Stimulated activated naive CD8-positive, alpha-beta T cell treated with anti-CD3 and anti-CD28 coated beads, Interleukin-15, Interleukin-2, amounts not matched to agents 100 ng/mL and 50 ng/mL, for 24 hours (primary cell): ENCODE measurements at regions not wholly inside any gene's neighbourhood (a gene's known extent, or its start where the extent isn't known, plus 50 kb on each side); places are given as distances from the start of the nearest gene placed in this dataset.
"Not testable (repeated sequence)": the region's sequence is repeated elsewhere in the genome, so short reads cannot be mapped to it uniquely, and the experiment has no call there.

Experiments
- H3K27ac Mint-ChIP-seq: one replicate; pipeline ENCODE4 v1.8.0; 2021; ENCODE audit warnings: mild to moderate bottlenecking, mixed read lengths
- H3K27me3 Mint-ChIP-seq: one replicate; pipeline ENCODE4 v1.8.0; 2021; ENCODE audit warnings: mixed read lengths
- H3K36me3 Mint-ChIP-seq: one replicate; pipeline ENCODE4 v1.8.0; 2021; ENCODE audit warnings: low read depth, mixed read lengths
- H3K4me1 Mint-ChIP-seq: one replicate; pipeline ENCODE4 v1.8.0; 2021; ENCODE audit warnings: low read depth, mixed read lengths
- H3K4me3 Mint-ChIP-seq: one replicate; pipeline ENCODE4 v1.8.0; 2021; ENCODE audit warnings: mild to moderate bottlenecking, mixed read lengths
- H3K9me3 Mint-ChIP-seq: one replicate; pipeline ENCODE4 v1.8.0; 2021; ENCODE audit warnings: mixed read lengths

- H3K9me3 Mint-ChIP-seq, H3K4me1 Mint-ChIP-seq, H3K4me3 Mint-ChIP-seq, H3K27ac Mint-ChIP-seq, H3K36me3 Mint-ChIP-seq: not testable (repeated sequence)
- peaks cover 12% of the 10 kb centered on the region for H3K27me3 Mint-ChIP-seq
These were observed 75.1 kb downstream of the KBTBD2 start for GRCh38 chr7:32816409-32816948.

GRCh38 chr7:32814779-32815178, 76.8 kb downstream of the KBTBD2 start:
- not testable (repeated sequence) for H3K4me3 Mint-ChIP-seq, H3K27ac Mint-ChIP-seq, H3K27me3 Mint-ChIP-seq, H3K9me3 Mint-ChIP-seq, H3K36me3 Mint-ChIP-seq, H3K4me1 Mint-ChIP-seq

- Mint-ChIP-seq H3K4me1 (no peaks in the 10 kb centered on the region), H3K36me3 (no peaks in the 10 kb centered on the region), H3K9me3 (no peaks in the 10 kb centered on the region), H3K4me3 (no peak overlapping the region), H3K27ac (no peak overlapping the region), H3K27me3 (peaks cover 3% of the 10 kb centered on the region)
These were observed 81.7 kb downstream of the KBTBD2 start for GRCh38 chr7:32809871-32810270.

GRCh38 chr7:32809347-32809746, 82.2 kb downstream of the KBTBD2 start:
- no peaks in the 10 kb centered on the region for H3K4me1 Mint-ChIP-seq
- no peaks in the 10 kb centered on the region for H3K36me3 Mint-ChIP-seq
- peaks cover under 1% of the 10 kb centered on the region for H3K27me3 Mint-ChIP-seq
- no peak overlapping the region for H3K4me3 Mint-ChIP-seq
- H3K9me3 Mint-ChIP-seq: no peaks in the 10 kb centered on the region
- no peak overlapping the region for H3K27ac Mint-ChIP-seq

GRCh38 chr7:32803406-32804141, 88.0 kb downstream of the KBTBD2 start:
- Mint-ChIP-seq H3K9me3 (peaks cover 8% of the 10 kb centered on the region), H3K36me3 (peaks cover 6% of the 10 kb centered on the region), H3K27ac (no peak overlapping the region), H3K4me1 (no peaks in the 10 kb centered on the region), H3K27me3 (peaks cover 3% of the 10 kb centered on the region), H3K4me3 (no peak overlapping the region)

- Mint-ChIP-seq H3K27me3 (peaks cover 7% of the 10 kb centered on the region), H3K27ac (no peak overlapping the region), H3K36me3 (peaks cover 6% of the 10 kb centered on the region), H3K4me3 (no peak overlapping the region), H3K4me1 (no peaks in the 10 kb centered on the region), H3K9me3 (peaks cover 8% of the 10 kb centered on the region)
These were observed 89.2 kb downstream of the KBTBD2 start for GRCh38 chr7:32802305-32802910.

- not testable (repeated sequence) for H3K27ac Mint-ChIP-seq, H3K4me3 Mint-ChIP-seq, H3K9me3 Mint-ChIP-seq, H3K36me3 Mint-ChIP-seq, H3K27me3 Mint-ChIP-seq, H3K4me1 Mint-ChIP-seq
These were observed 98.5 kb downstream of the KBTBD2 start for GRCh38 chr7:32793053-32793452.

GRCh38 chr7:32790766-32791430, 100.7 kb downstream of the KBTBD2 start:
- not testable (repeated sequence) for H3K4me3 Mint-ChIP-seq, H3K9me3 Mint-ChIP-seq, H3K4me1 Mint-ChIP-seq, H3K27ac Mint-ChIP-seq, H3K36me3 Mint-ChIP-seq, H3K27me3 Mint-ChIP-seq

GRCh38 chr7:32789266-32789665, 102.3 kb downstream of the KBTBD2 start:
- not testable (repeated sequence) for H3K4me3 Mint-ChIP-seq, H3K27me3 Mint-ChIP-seq, H3K4me1 Mint-ChIP-seq, H3K36me3 Mint-ChIP-seq, H3K27ac Mint-ChIP-seq, H3K9me3 Mint-ChIP-seq

- not testable (repeated sequence) for H3K4me3 Mint-ChIP-seq, H3K9me3 Mint-ChIP-seq, H3K27me3 Mint-ChIP-seq, H3K27ac Mint-ChIP-seq, H3K36me3 Mint-ChIP-seq, H3K4me1 Mint-ChIP-seq
These were observed 103.4 kb downstream of the KBTBD2 start for GRCh38 chr7:32788174-32788573.

GRCh38 chr7:32785365-32785944, 106.1 kb downstream of the KBTBD2 start:
- not testable (repeated sequence) for H3K27ac Mint-ChIP-seq, H3K4me3 Mint-ChIP-seq, H3K9me3 Mint-ChIP-seq, H3K36me3 Mint-ChIP-seq, H3K4me1 Mint-ChIP-seq, H3K27me3 Mint-ChIP-seq

GRCh38 chr7:32779895-32780294, 111.7 kb downstream of the KBTBD2 start:
- not testable (repeated sequence) for H3K27ac Mint-ChIP-seq, H3K36me3 Mint-ChIP-seq, H3K4me1 Mint-ChIP-seq, H3K27me3 Mint-ChIP-seq, H3K4me3 Mint-ChIP-seq, H3K9me3 Mint-ChIP-seq

- Mint-ChIP-seq H3K4me3 (no peak overlapping the region), H3K9me3 (peaks cover 9% of the 10 kb centered on the region), H3K27ac (no peak overlapping the region), H3K4me1 (no peaks in the 10 kb centered on the region), H3K27me3 (peaks cover 9% of the 10 kb centered on the region), H3K36me3 (no peaks in the 10 kb centered on the region)
These were observed 112.4 kb downstream of the KBTBD2 start for GRCh38 chr7:32779167-32779566.

- not testable (repeated sequence) for H3K9me3 Mint-ChIP-seq, H3K36me3 Mint-ChIP-seq, H3K4me1 Mint-ChIP-seq, H3K4me3 Mint-ChIP-seq, H3K27ac Mint-ChIP-seq
- H3K27me3 Mint-ChIP-seq: peaks cover 25% of the 10 kb centered on the region
These were observed 114.4 kb downstream of the KBTBD2 start for GRCh38 chr7:32777041-32777666.

GRCh38 chr7:32776318-32776717, 115.2 kb downstream of the KBTBD2 start:
- H3K9me3 Mint-ChIP-seq, H3K4me1 Mint-ChIP-seq, H3K27ac Mint-ChIP-seq, H3K4me3 Mint-ChIP-seq, H3K36me3 Mint-ChIP-seq: not testable (repeated sequence)
- H3K27me3 Mint-ChIP-seq: peaks cover 31% of the 10 kb centered on the region
